ENCODE measurements at regions not wholly inside any gene's neighbourhood (a gene's known extent, or its start where the extent isn't known, plus 50 kb on each side); places are given as distances from the start of the nearest gene placed in this dataset.

DNA sequence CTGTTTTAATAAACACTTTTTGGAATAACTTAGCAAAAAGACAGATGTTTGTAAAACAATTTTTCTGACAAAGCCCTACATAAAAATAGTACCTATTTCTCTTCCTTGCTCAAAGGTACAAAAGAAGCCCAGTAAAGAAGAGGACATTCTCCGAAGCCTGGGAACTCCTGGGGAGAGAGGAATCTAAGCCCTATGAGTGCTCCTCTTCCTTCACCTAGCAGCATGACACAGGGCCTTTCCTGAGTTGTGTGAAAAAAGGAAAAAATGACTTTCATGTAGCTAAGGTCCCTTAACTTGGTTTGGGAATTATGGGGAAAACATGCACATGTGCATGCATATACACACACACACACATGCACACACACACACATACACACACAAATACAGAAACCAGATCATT is 586.9 kb downstream of the TMA16 start:
- no peak overlapping the region for H3K4me3 ChIP-seq (ENCODE audit: low read length)
- H3K27ac ChIP-seq (ENCODE audit: low read length) = no peak overlapping the region
- peaks cover 5% of the 10 kb centered on the region in 2 donors for H3K9me3 Mint-ChIP-seq
- H3K27me3 ChIP-seq (ENCODE audit: control insufficient read depth, insufficient read depth, low read length) = no peaks in the 10 kb centered on the region
- no peak overlapping the region for H3K27ac Mint-ChIP-seq
- no peak for DNase-seq
- no peaks in the 10 kb centered on the region for H3K27me3 Mint-ChIP-seq (ENCODE audit: low read depth in 2 of 2)
- no peak overlapping the region for H3K4me3 Mint-ChIP-seq
- no peaks in the 10 kb centered on the region for H3K36me3 Mint-ChIP-seq
- ATAC-seq = no peak
- H3K4me1 Mint-ChIP-seq = no peaks in the 10 kb centered on the region
- no peaks in the 10 kb centered on the region for H3K9me3 ChIP-seq (ENCODE audit: control insufficient read depth, insufficient read depth, low read length)
- TF ChIP-seq, protein P1, sequence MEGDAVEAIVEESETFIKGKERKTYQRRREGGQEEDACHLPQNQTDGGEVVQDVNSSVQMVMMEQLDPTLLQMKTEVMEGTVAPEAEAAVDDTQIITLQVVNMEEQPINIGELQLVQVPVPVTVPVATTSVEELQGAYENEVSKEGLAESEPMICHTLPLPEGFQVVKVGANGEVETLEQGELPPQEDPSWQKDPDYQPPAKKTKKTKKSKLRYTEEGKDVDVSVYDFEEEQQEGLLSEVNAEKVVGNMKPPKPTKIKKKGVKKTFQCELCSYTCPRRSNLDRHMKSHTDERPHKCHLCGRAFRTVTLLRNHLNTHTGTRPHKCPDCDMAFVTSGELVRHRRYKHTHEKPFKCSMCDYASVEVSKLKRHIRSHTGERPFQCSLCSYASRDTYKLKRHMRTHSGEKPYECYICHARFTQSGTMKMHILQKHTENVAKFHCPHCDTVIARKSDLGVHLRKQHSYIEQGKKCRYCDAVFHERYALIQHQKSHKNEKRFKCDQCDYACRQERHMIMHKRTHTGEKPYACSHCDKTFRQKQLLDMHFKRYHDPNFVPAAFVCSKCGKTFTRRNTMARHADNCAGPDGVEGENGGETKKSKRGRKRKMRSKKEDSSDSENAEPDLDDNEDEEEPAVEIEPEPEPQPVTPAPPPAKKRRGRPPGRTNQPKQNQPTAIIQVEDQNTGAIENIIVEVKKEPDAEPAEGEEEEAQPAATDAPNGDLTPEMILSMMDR (IDR thresholded peaks at IDR 0.05) = no peak
- no peaks in the 10 kb centered on the region for H3K36me3 ChIP-seq (ENCODE audit: control insufficient read depth, insufficient read depth, low read length)
- WGBS (ENCODE audit: insufficient coverage) = 56% methylated on average over 1 of the region's 1 CpG
- H3K4me1 ChIP-seq (ENCODE audit: control insufficient read depth, insufficient read depth, low read length) = no peaks in the 10 kb centered on the region
- intact Hi-C loops (cut with micrococcal nuclease) = no loop called here

DNA sequence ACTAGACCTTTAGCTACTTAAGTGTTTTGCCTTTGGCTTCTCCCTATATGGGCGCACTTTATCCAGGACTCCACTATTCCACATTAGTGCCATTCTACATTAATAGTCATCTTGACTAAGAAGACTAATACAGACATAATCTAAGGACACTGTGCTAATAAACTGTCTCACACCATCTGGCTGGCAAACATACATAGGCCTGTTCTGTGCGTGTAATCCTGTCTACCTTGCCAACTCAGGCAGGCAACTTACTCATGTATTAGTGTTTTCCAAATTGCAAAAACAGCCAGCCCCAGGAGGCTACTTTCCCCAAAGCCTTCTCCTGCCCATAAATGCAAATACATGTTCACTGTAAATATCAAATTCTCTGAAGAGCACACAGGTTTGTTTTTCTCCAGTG is 587.3 kb downstream of the TMA16 start:
- no peak overlapping the region for H3K27ac Mint-ChIP-seq
- H3K4me3 ChIP-seq (ENCODE audit: low read length) = no peak overlapping the region
- no peaks in the 10 kb centered on the region for H3K4me1 Mint-ChIP-seq
- no peaks in the 10 kb centered on the region for H3K36me3 ChIP-seq (ENCODE audit: control insufficient read depth, insufficient read depth, low read length)
- no peaks in the 10 kb centered on the region for H3K36me3 Mint-ChIP-seq
- intact Hi-C loops (cut with micrococcal nuclease) = no loop called here
- H3K27ac ChIP-seq (ENCODE audit: low read length) = no peak overlapping the region
- 100% methylated on average over 2 of the region's 2 CpGs for WGBS (ENCODE audit: insufficient coverage)
- H3K4me1 ChIP-seq (ENCODE audit: control insufficient read depth, insufficient read depth, low read length) = no peaks in the 10 kb centered on the region
- H3K9me3 Mint-ChIP-seq = peaks cover 2 to 4% of the 10 kb centered on the region in 2 donors
- TF ChIP-seq, protein P1 (IDR thresholded peaks at IDR 0.05) = no peak
- H3K27me3 Mint-ChIP-seq (ENCODE audit: low read depth in 2 of 2) = no peaks in the 10 kb centered on the region
- no peak for ATAC-seq
- H3K9me3 ChIP-seq (ENCODE audit: control insufficient read depth, insufficient read depth, low read length) = no peaks in the 10 kb centered on the region
- H3K27me3 ChIP-seq (ENCODE audit: control insufficient read depth, insufficient read depth, low read length) = no peaks in the 10 kb centered on the region
- DNase-seq = no peak
- H3K4me3 Mint-ChIP-seq = no peak overlapping the region

DNA sequence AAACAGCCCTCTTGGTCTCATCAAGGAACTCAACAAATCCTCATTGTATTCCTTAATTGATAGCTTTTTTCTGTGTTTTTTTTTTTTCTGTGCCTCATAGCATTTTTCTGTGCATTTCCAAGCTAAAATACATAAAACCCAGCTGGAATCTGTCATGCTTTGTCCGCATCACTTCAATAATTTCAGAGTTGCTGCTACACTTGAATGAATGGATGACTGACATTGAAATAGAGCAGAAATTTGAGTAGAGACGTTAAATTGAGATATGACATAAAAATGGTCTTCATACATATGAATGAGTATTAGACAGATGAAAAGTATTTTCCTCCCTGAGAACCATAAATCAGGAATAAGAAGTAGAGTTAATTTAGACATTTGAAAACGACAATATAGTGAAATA is 593.2 kb downstream of the TMA16 start:
- Mint-ChIP-seq H3K9me3 (peaks cover 0 to 2% of the 10 kb centered on the region in 2 donors), H3K4me1 (no peaks in the 10 kb centered on the region), H3K27me3 (ENCODE audit: low read depth in 2 of 2) (no peaks in the 10 kb centered on the region), H3K4me3 (no peak overlapping the region), H3K27ac (no peak overlapping the region), H3K36me3 (no peaks in the 10 kb centered on the region)
- Histone ChIP-seq H3K27ac (ENCODE audit: low read length) (no peak overlapping the region), H3K27me3 (ENCODE audit: control insufficient read depth, insufficient read depth, low read length) (no peaks in the 10 kb centered on the region), H3K36me3 (ENCODE audit: control insufficient read depth, insufficient read depth, low read length) (no peaks in the 10 kb centered on the region), H3K9me3 (ENCODE audit: control insufficient read depth, insufficient read depth, low read length) (no peaks in the 10 kb centered on the region), H3K4me1 (ENCODE audit: control insufficient read depth, insufficient read depth, low read length) (no peaks in the 10 kb centered on the region), H3K4me3 (ENCODE audit: low read length) (no peak overlapping the region)
- TF ChIP-seq, protein P1 (IDR thresholded peaks at IDR 0.05) = no peak
- 100% methylated on average over 1 of the region's 3 CpGs for WGBS (ENCODE audit: insufficient coverage)
- intact Hi-C loops (cut with micrococcal nuclease) = no loop called here
- no peak for ATAC-seq
- no peak for DNase-seq

DNA sequence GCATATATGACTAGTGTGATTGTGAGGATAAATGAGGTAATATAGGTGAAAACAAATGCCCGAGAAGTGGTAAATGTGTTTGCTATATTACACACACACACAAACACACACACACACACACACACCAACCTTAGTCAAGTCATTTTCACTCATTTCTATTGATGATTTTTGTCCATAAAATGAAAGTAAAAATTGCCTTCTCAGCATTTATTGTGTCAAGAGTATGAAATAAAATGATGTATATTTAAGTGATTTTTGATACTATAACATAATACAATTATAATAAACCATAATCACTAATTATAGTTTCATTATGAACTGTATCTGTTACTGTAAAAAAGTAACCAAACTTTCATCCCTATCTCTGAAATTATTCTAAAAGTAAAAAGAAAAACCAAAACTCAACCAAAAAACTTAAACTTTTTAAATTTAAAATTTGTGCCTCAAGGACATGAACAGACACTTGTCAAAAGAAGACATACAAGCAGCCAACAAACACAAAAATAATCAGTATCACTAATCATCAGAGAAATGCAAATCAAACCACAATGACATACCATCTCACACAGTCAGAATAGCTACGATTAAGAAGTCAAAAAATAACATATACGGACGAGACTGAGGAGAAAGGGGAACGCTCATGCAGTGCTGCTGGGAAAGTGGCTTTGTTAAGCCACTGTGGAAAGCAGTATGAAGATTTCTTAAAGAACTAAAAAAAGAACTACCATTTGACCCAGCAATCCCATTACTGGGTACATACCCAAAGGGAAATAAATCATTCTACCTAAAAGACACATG is 601.0 kb downstream of the TMA16 start:
- Mint-ChIP-seq H3K4me3 (no peak overlapping the region), H3K27ac (no peak overlapping the region), H3K4me1 (no peaks in the 10 kb centered on the region), H3K27me3 (ENCODE audit: low read depth in 2 of 2) (no peaks in the 10 kb centered on the region), H3K9me3 (peaks cover 0 to 5% of the 10 kb centered on the region in 2 donors), H3K36me3 (no peaks in the 10 kb centered on the region)
- Histone ChIP-seq H3K4me3 (ENCODE audit: low read length) (no peak overlapping the region), H3K27ac (ENCODE audit: low read length) (no peak overlapping the region), H3K27me3 (ENCODE audit: control insufficient read depth, insufficient read depth, low read length) (no peaks in the 10 kb centered on the region), H3K9me3 (ENCODE audit: control insufficient read depth, insufficient read depth, low read length) (no peaks in the 10 kb centered on the region), H3K36me3 (ENCODE audit: control insufficient read depth, insufficient read depth, low read length) (no peaks in the 10 kb centered on the region), H3K4me1 (ENCODE audit: control insufficient read depth, insufficient read depth, low read length) (no peaks in the 10 kb centered on the region)
- DNase-seq (no peak), ATAC-seq (no peak)
- 82% methylated on average over 3 of the region's 5 CpGs for WGBS (ENCODE audit: insufficient coverage)
- TF ChIP-seq, protein P1 (IDR thresholded peaks at IDR 0.05) = no peak
- intact Hi-C loops (cut with micrococcal nuclease) = no loop called here

Measured in natural killer cell (primary cell).